GM23338 (cell line): ENCODE measurements at regions not wholly inside any gene's neighbourhood (a gene's known extent, or its start where the extent isn't known, plus 50 kb on each side); places are given as distances from the start of the nearest gene placed in this dataset.

Experiments
- ATAC-seq: fragments of 200-7000 bp; cut with Tn5 transposase; 3 replicates; pipeline ENCODE4 v1.9.1; 2020
- DNase-seq: peaks from one replicate; pipeline ENCODE4 v3.0.0-alpha.2; 2015; ENCODE audit warnings: low spot score
- H2AFZ ChIP-seq: fragments of 200-600 bp; sonication (generic); 2 replicates; pipeline ENCODE4 v1.8.0; 2016; ENCODE audit warnings: antibody characterized with exemption, mild to moderate bottlenecking, moderate library complexity
- H3F3A ChIP-seq: fragments of 200-600 bp; sonication (generic); replicated peaks from 2 replicates; pipeline ENCODE4 v1.8.0; 2017; ENCODE audit warnings: antibody characterized with exemption, mixed run types, low read depth
- H3K27ac ChIP-seq: fragments of 200-600 bp; sonication (generic); 2 replicates; pipeline ENCODE4 v1.6.1; 2016; ENCODE audit warnings: low read depth
- H3K27me3 ChIP-seq: fragments of 200-600 bp; sonication (generic); 2 replicates; pipeline ENCODE4 v1.8.0; 2016; ENCODE audit warnings: mild to moderate bottlenecking, mixed run types, moderate library complexity; ENCODE audit not compliant: insufficient read depth
- H3K36me3 ChIP-seq: fragments of 200-600 bp; sonication (generic); 2 replicates; pipeline ENCODE4 v1.8.0; 2016; ENCODE audit warnings: mild to moderate bottlenecking; ENCODE audit not compliant: insufficient read depth
- H3K4me1 ChIP-seq: fragments of 200-600 bp; sonication (generic); 2 replicates; pipeline ENCODE4 v1.8.0; 2016; ENCODE audit warnings: mild to moderate bottlenecking, moderate library complexity; ENCODE audit not compliant: insufficient read depth
- H3K4me2 ChIP-seq: fragments of 200-600 bp; sonication (generic); 2 replicates; pipeline ENCODE4 v1.7.1; 2017; ENCODE audit warnings: mixed run types
- H3K4me3 ChIP-seq: fragments of 200-600 bp; sonication (generic); 2 replicates; pipeline ENCODE4 v1.6.1; 2016; ENCODE audit warnings: mixed run types
- H3K79me2 ChIP-seq: fragments of 200-600 bp; sonication (generic); replicated peaks from 2 replicates; pipeline ENCODE4 v1.8.0; 2017; ENCODE audit warnings: mild to moderate bottlenecking; ENCODE audit not compliant: insufficient read depth
- H3K9me2 ChIP-seq: fragments of 200-600 bp; sonication (generic); 2 replicates; pipeline ENCODE4 v1.8.0; 2017; ENCODE audit not compliant: insufficient read depth
- H4K20me1 ChIP-seq: fragments of 200-600 bp; sonication (generic); replicated peaks from 2 replicates; pipeline ENCODE4 v1.8.0; 2017; ENCODE audit warnings: mild to moderate bottlenecking; ENCODE audit not compliant: insufficient read depth
- H3K27ac Mint-ChIP-seq: 2 replicates; pipeline ENCODE4 v1.8.0; 2020; ENCODE audit warnings: inconsistent platforms, mild to moderate bottlenecking, moderate library complexity, mixed read lengths
- H3K27me3 Mint-ChIP-seq: 3 replicates; pipeline ENCODE4 v1.8.0; 2022; ENCODE audit warnings: low read depth, mild to moderate bottlenecking, moderate library complexity, mixed read lengths, inconsistent platforms; ENCODE audit not compliant: insufficient read depth, poor library complexity
- H3K36me3 Mint-ChIP-seq: 3 replicates; pipeline ENCODE4 v1.8.0; 2021; ENCODE audit warnings: low read depth, mild to moderate bottlenecking, inconsistent platforms, moderate library complexity, mixed read lengths
- H3K4me1 Mint-ChIP-seq: 3 replicates; pipeline ENCODE4 v1.8.0; 2020; ENCODE audit warnings: mild to moderate bottlenecking, inconsistent platforms, mixed read lengths
- H3K4me3 Mint-ChIP-seq: 3 replicates; pipeline ENCODE4 v1.8.0; 2021; ENCODE audit warnings: moderate library complexity, mild to moderate bottlenecking, inconsistent platforms, mixed read lengths
- H3K9me3 Mint-ChIP-seq: 3 replicates; pipeline ENCODE4 v1.8.0; 2020; ENCODE audit warnings: moderate library complexity, mild to moderate bottlenecking, inconsistent platforms, mixed read lengths
- CREB1 ChIP-seq: fragments of 250-450 bp; sonication (Bioruptor Pico); IDR thresholded peaks from 2 replicates; pipeline ENCODE4 v1.5.0; 2020; ENCODE audit warnings: low read depth, mild to moderate bottlenecking, moderate library complexity
- CTCF ChIP-seq, 2 experiments: fragments of 200-600 bp in 1 of 2; sonication (generic) in 1 of 2; conservative IDR thresholded peaks; 2 replicates each; pipeline versions ENCODE4 v1.5.1 to v1.6.1; 2016 to 2017; ENCODE audit warnings: antibody characterized with exemption in 2 of 2, low read depth in 2 of 2, mild to moderate bottlenecking in 2 of 2, moderate library complexity in 1 of 2
- ETS1 ChIP-seq: IDR thresholded peaks from 2 replicates; pipeline ENCODE4 v1.6.1; 2016; ENCODE audit warnings: antibody characterized with exemption
- EZH2 ChIP-seq: fragments of 200-600 bp; sonication (generic); IDR thresholded peaks from one replicate; pipeline ENCODE4 v1.8.0; 2017; ENCODE audit warnings: antibody characterized with exemption, mild to moderate bottlenecking, low read depth; ENCODE audit not compliant: unreplicated experiment
- EZH2phosphoT487 ChIP-seq: fragments of 200-600 bp; sonication (generic); IDR thresholded peaks from one replicate; pipeline ENCODE4 v1.8.1; 2018; ENCODE audit warnings: antibody characterized with exemption; ENCODE audit not compliant: unreplicated experiment
- NANOG ChIP-seq: IDR thresholded peaks from 2 replicates; pipeline ENCODE4 v1.6.1; 2016; ENCODE audit warnings: antibody characterized with exemption, borderline replicate concordance
- POLR2AphosphoS5 ChIP-seq: IDR thresholded peaks from 2 replicates; pipeline ENCODE4 v1.6.1; 2016; ENCODE audit warnings: antibody characterized with exemption, low read depth
- STAT1 ChIP-seq: IDR thresholded peaks from one replicate; pipeline ENCODE4 v1.6.1; 2016; ENCODE audit warnings: antibody characterized with exemption; ENCODE audit not compliant: unreplicated experiment
- ZNF462 ChIP-seq: fragments of 250-450 bp; sonication (Bioruptor Pico); IDR thresholded peaks from 2 replicates; pipeline ENCODE4 v1.5.0; 2020; ENCODE audit warnings: mild to moderate bottlenecking, moderate library complexity

- peaks cover 27% of the 10 kb centered on the region for H3K9me3 Mint-ChIP-seq
- no peaks in the 10 kb centered on the region for H3K79me2 ChIP-seq
Observed at GRCh38 chr3:154942827-154943226, 137.3 kb upstream of the MME start.

More at GRCh38 chr3:154942827-154943226, 137.3 kb upstream of the MME start:
- Mint-ChIP-seq H3K36me3 (peaks cover 9% of the 10 kb centered on the region; the same call in 1 of the 3 replicates), H3K27ac (no peak overlapping the region), H3K27me3 (peaks cover 1% of the 10 kb centered on the region), H3K4me3 (no peak overlapping the region), H3K4me1 (no peaks in the 10 kb centered on the region)
- no peak for DNase-seq
- no peaks in the 10 kb centered on the region; the same call in 1 of the 2 replicates for H3K36me3 ChIP-seq
- no peak overlapping the region for H2AFZ ChIP-seq
- no peaks in the 10 kb centered on the region for H3K4me1 ChIP-seq
- TF ChIP-seq ETS1 (no peak), EZH2 (no peak), NANOG (no peak), STAT1 (no peak), CREB1 (CRISPR knock-in tag) (no peak), ZNF462 (CRISPR knock-in tag) (no peak), POLR2AphosphoS5 (no peak), CTCF (conservative IDR thresholded peaks at IDR 0.05; ENCODE audit: low read depth in 2 of 2) (no peak), EZH2phosphoT487 (no peak)
- no peaks in the 10 kb centered on the region for H4K20me1 ChIP-seq
- no peak overlapping the region for H3K27ac ChIP-seq
- H3K4me2 ChIP-seq: no peak overlapping the region
- ATAC-seq: no peak
- no peaks in the 10 kb centered on the region for H3F3A ChIP-seq
- no peaks in the 10 kb centered on the region for H3K27me3 ChIP-seq
- H3K4me3 ChIP-seq: no peak overlapping the region
- H3K9me2 ChIP-seq: no peaks in the 10 kb centered on the region; the same call in 1 of the 2 replicates
